H7 (cell line): ENCODE measurements at regions not wholly inside any gene's neighbourhood (a gene's known extent, or its start where the extent isn't known, plus 50 kb on each side); places are given as distances from the start of the nearest gene placed in this dataset.
"Not testable (repeated sequence)": the region's sequence is repeated elsewhere in the genome, so short reads cannot be mapped to it uniquely, and the experiment has no call there.

Experiments used
- DNase-seq: peaks from one replicate; pipeline ENCODE4 v3.0.0; 2012
- H3K27me3 ChIP-seq: 2 replicates; pipeline ENCODE4 v1.6.0; 2011; ENCODE audit warnings: mild to moderate bottlenecking, low read length; ENCODE audit not compliant: control insufficient read depth, insufficient read depth
- H3K36me3 ChIP-seq: replicated peaks from 2 replicates; pipeline ENCODE4 v1.5.1; 2011; ENCODE audit warnings: low read length; ENCODE audit not compliant: control insufficient read depth, insufficient read depth
- H3K4me3 ChIP-seq: 2 replicates; pipeline ENCODE4 v1.5.1; 2011; ENCODE audit warnings: low read depth, mild to moderate bottlenecking, control low read depth, low read length, moderate library complexity; ENCODE audit not compliant: insufficient read depth

DNA sequence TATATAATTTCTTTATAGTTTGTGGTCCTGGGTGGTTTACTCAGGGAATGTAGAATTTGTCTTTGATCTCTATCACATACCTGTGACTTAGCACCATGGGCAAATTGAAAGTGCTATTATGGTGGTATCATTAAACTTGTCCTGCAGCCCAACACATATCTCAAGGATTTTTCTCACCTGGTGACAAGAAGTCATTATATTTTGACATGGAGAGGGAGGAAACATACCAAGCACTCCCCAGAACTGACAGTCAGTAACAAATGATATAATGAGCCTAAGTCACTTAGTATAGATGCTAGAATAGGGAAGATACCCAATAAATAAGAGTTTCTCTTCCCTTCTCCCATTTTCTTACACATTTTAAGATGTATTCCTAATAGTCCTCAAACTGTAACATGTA lies 805.5 kb upstream of the KIF2B start:
- no peak for DNase-seq
- no peak overlapping the region for H3K4me3 ChIP-seq
- no peaks in the 10 kb centered on the region for H3K36me3 ChIP-seq
- H3K27me3 ChIP-seq: no peaks in the 10 kb centered on the region

- no peak for DNase-seq
- H3K36me3 ChIP-seq: no peaks in the 10 kb centered on the region
- no peak overlapping the region for H3K4me3 ChIP-seq
- no peaks in the 10 kb centered on the region for H3K27me3 ChIP-seq
Observed at GRCh38 chr17:53016085-53016484, 806.6 kb upstream of the KIF2B start.

DNA sequence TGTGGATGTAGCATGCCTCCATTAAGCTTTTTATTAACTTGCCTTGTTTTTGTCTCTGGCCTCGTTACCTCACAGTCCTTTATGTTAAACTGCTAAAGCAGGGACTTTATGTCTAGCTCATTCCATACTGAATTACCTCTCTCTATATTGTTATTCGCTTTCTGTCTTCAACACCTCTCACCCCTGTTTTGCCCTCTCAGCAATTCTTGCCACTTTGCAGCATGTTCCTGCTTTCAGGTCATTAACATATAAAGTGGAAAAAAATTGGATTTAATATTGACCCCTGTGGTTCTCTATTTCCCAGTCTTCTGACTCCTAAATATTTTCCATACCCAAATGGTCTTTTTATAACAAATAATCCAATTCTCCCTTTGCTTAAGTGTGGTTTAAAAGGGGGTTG lies 810.4 kb upstream of the KIF2B start:
- DNase-seq: no peak
- no peaks in the 10 kb centered on the region for H3K27me3 ChIP-seq
- H3K4me3 ChIP-seq: no peak overlapping the region
- H3K36me3 ChIP-seq: no peaks in the 10 kb centered on the region

- no peaks in the 10 kb centered on the region for H3K36me3 ChIP-seq
- H3K27me3 ChIP-seq: no peaks in the 10 kb centered on the region
- no peak overlapping the region for H3K4me3 ChIP-seq
- DNase-seq: no peak
Observed at GRCh38 chr17:53006006-53006405, 816.7 kb upstream of the KIF2B start.

- Histone ChIP-seq H3K4me3 (no peak overlapping the region), H3K36me3 (no peaks in the 10 kb centered on the region), H3K27me3 (no peaks in the 10 kb centered on the region)
- no peak for DNase-seq
Observed at GRCh38 chr17:53004902-53005301, 817.8 kb upstream of the KIF2B start.

DNA sequence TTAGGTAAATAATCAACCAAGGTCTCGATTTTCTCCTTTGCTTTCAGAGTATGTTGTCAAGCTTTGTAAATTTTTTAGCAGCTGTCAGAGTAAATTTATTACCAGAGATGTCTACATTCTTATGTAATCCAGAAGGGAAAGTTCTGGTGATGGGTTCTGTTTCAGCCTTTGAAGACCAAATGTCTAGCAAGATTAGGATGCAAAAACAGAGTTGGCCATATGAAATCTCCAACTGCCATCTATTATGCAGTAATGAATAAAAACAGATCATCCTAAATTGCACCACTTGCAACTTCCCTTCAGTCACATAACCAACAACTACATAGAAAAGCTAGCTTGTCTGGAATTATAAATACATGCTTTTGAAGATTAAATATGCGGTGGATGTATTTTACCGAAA lies 826.8 kb upstream of the KIF2B start:
- Histone ChIP-seq H3K36me3 (no peaks in the 10 kb centered on the region), H3K27me3 (no peaks in the 10 kb centered on the region), H3K4me3 (no peak overlapping the region)
- DNase-seq: no peak

DNA sequence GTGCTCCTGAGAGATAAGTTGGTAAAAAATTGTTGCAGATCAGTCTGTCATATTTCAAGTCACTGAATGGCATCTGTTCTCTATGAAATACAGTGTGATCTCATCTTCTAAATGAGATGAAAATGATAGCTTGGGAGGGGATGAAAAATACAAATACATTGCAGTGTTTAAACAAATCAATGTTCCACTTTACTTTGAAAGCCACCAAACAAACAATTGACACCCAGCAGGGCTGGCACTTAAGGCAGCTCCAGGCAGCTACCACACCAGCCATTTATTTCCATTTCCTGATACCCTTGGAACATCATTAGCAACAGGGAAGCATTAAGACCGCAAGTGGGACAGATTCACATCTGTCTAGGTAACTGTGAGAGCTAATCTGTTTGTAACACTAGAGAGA lies 827.6 kb upstream of the KIF2B start:
- DNase-seq: no peak
- Histone ChIP-seq H3K36me3 (no peaks in the 10 kb centered on the region), H3K27me3 (no peaks in the 10 kb centered on the region), H3K4me3 (no peak overlapping the region)

GRCh38 chr17:52986056-52986662 lies 827.6 kb upstream of the CA10 start:
- Histone ChIP-seq H3K36me3 (no peaks in the 10 kb centered on the region), H3K27me3 (no peaks in the 10 kb centered on the region), H3K4me3 (no peak overlapping the region)
- no peak for DNase-seq

- no peaks in the 10 kb centered on the region for H3K36me3 ChIP-seq
- no peak for DNase-seq
- H3K27me3 ChIP-seq: no peaks in the 10 kb centered on the region
- H3K4me3 ChIP-seq: no peak overlapping the region
Observed at GRCh38 chr17:52982331-52982730, 823.8 kb upstream of the CA10 start.

DNA sequence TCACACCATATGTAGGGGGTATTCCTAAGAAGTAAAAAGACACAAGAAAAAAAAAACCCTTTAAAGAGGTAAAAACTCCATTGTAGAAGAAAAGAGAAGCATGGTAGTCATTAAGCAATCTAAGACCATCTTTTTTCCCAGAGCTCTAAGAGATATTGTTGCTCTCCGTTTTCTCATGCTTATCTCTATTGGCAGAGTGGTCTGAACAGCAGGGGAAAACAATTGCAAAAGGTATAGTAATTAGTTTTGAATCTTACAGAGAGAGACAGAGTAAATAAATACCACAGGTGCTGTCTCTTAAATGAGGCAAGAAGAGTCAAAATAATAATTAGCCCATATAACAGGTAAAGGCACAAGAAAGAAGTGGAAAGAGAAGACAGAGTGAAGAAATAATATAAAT lies 821.4 kb upstream of the CA10 start:
- DNase-seq: no peak
- Histone ChIP-seq H3K4me3 (no peak overlapping the region), H3K27me3 (no peaks in the 10 kb centered on the region), H3K36me3 (no peaks in the 10 kb centered on the region)

DNA sequence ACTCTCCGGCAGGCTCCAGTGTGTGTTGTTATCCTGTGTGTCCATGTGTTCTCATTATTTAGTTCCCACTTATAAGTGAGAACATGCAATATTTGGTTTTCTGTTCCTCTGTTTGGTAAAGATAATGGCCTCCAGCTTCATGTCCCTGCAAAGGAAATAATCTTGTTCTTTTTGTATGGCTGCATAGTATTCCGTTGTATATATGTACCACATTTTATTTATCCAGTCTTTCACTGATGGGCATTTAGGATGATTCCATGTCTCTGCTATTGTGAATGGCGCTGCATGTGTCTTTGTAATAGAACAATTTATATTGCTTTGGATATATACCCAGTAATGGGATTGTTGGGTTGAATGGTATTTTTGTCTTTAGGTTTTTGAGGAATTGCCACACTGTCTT lies 807.3 kb upstream of the CA10 start:
- no peak for DNase-seq
- Histone ChIP-seq H3K27me3 (no peaks in the 10 kb centered on the region), H3K36me3 (no peaks in the 10 kb centered on the region), H3K4me3 (no peak overlapping the region)

GRCh38 chr17:52961751-52962150 lies 803.2 kb upstream of the CA10 start:
- H3K27me3 ChIP-seq, H3K36me3 ChIP-seq, DNase-seq, H3K4me3 ChIP-seq: not testable (repeated sequence)

DNA sequence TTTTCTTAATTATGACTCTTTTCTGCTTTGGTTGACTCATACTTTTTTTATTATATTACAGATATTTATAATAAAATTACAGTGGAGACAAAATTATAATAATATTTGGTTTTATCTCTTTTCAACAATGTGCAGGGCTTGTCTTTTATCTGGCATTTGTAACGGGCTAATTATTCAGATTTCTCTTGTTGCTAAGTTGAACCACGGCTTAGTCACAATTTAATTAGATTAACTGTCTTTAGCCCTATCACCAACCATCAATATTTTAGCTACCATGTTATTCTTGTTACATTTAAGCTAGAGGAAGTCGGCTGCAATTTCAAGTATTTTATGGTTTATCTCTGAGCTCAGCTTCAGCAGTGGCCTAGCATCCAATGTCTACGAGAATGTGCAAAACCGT lies 798.9 kb upstream of the CA10 start:
- DNase-seq: no peak
- Histone ChIP-seq H3K36me3 (no peaks in the 10 kb centered on the region), H3K4me3 (no peak overlapping the region), H3K27me3 (no peaks in the 10 kb centered on the region)

- no peaks in the 10 kb centered on the region for H3K27me3 ChIP-seq
- no peaks in the 10 kb centered on the region for H3K36me3 ChIP-seq
- DNase-seq: no peak
- H3K4me3 ChIP-seq: no peak overlapping the region
Observed at GRCh38 chr17:52947418-52947817, 788.9 kb upstream of the CA10 start.

- no peak for DNase-seq
- Histone ChIP-seq H3K36me3 (no peaks in the 10 kb centered on the region), H3K27me3 (no peaks in the 10 kb centered on the region), H3K4me3 (no peak overlapping the region)
Observed at GRCh38 chr17:52938623-52939230, 780.2 kb upstream of the CA10 start.

DNA sequence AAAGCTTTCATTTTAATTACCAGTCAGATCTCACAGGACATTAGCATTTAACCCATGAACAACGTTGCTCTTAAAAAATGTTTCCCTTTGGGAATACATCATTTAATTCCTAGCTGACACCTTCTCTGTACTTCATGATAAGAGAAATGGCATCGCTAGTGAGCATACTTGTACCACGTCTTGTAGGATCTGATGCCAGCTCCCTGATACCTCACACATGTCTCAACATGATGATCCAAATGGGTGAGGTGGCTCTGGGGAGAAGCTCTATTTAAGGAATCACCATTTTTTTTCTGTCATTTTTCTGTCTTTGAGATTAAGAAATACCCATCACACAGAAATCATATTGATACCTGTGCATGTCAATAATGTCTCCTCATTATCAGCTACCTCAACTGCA lies 772.1 kb upstream of the CA10 start:
- Histone ChIP-seq H3K27me3 (no peaks in the 10 kb centered on the region), H3K4me3 (no peak overlapping the region), H3K36me3 (no peaks in the 10 kb centered on the region)
- DNase-seq: no peak
